ENCODE measurements at regions not wholly inside any gene's neighbourhood (a gene's known extent, or its start where the extent isn't known, plus 50 kb on each side); places are given as distances from the start of the nearest gene placed in this dataset.

GRCh38 chr10:83965473-83965872 is 173.8 kb upstream of the GHITM start:
- WGBS (ENCODE audit: missing lambda C conversion rate): 13% methylated on average over 2 of the region's 2 CpGs
- POLR2A ChIA-PET: no interaction called here
- H3K27ac ChIP-seq: no peak overlapping the region
- FAIRE-seq: no peak
- no peaks in the 10 kb centered on the region for H3K4me1 ChIP-seq
- H3K4me3 ChIP-seq: no peak overlapping the region
- H3K9me3 ChIP-seq: no peaks in the 10 kb centered on the region
- TF ChIP-seq HES2 (IDR thresholded peaks at IDR 0.05) (no peak), ATOH8 (CRISPR knock-in tag; IDR thresholded peaks at IDR 0.05; ENCODE audit: low read depth) (no peak), MAZ (IDR thresholded peaks at IDR 0.05; ENCODE audit: borderline replicate concordance, low read depth, low read length) (no peak), HEYL (CRISPR knock-in tag; IDR thresholded peaks at IDR 0.05) (no peak), TP53 (CRISPR knock-in tag; IDR thresholded peaks at IDR 0.05) (no peak), SMC3 (IDR thresholded peaks at IDR 0.05) (no peak), POLR2AphosphoS2 (conservative IDR thresholded peaks at IDR 0.05; ENCODE audit: low read length) (no peak), FOSL2 (IDR thresholded peaks at IDR 0.05) (no peak), FOSL2 (CRISPR knock-in tag; IDR thresholded peaks at IDR 0.05) (no peak), FOSB (CRISPR knock-in tag; IDR thresholded peaks at IDR 0.05) (no peak), BCL3 (IDR thresholded peaks at IDR 0.05) (no peak), HDAC2 (IDR thresholded peaks at IDR 0.05) (no peak), GATA3 (IDR thresholded peaks at IDR 0.05; ENCODE audit: borderline replicate concordance) (no peak), ZC3H11A (IDR thresholded peaks at IDR 0.05) (no peak), PHF8 (IDR thresholded peaks at IDR 0.05; ENCODE audit: borderline replicate concordance, low read depth) (no peak), POLR2A (IDR thresholded peaks at IDR 0.05; ENCODE audit: low read length) (no peak)
- no peak for ATAC-seq
- no peak overlapping the region for H3K4me2 ChIP-seq
- CTCF ChIA-PET: interaction anchor here (1.2 to 1.5 kb wide), 3 partner anchors 14 to 961 kb away, joined by 3 read pairs; no protein-coding TSS in a partner anchor
- DNase-seq (ENCODE audit: low read depth in 1 of 2, low spot score in 1 of 2): no peak

- Histone ChIP-seq H3K4me1 (no peaks in the 10 kb centered on the region), H3K9me3 (no peaks in the 10 kb centered on the region), H3K27ac (no peak overlapping the region), H3K4me3 (no peak overlapping the region), H3K4me2 (no peak overlapping the region)
- TF ChIP-seq MYC (IDR thresholded peaks at IDR 0.05; ENCODE audit: borderline replicate concordance, low read length) (no peak), ATOH8 (CRISPR knock-in tag; IDR thresholded peaks at IDR 0.05; ENCODE audit: low read depth) (no peak), HES2 (IDR thresholded peaks at IDR 0.05) (no peak), HMGXB4 (CRISPR knock-in tag; IDR thresholded peaks at IDR 0.05; ENCODE audit: borderline replicate concordance) (no peak), NFE2L2 (conservative IDR thresholded peaks at IDR 0.05; ENCODE audit: low read length) (no peak), BCL3 (IDR thresholded peaks at IDR 0.05) (no peak), EP300 (IDR thresholded peaks at IDR 0.05) (no peak), MAZ (IDR thresholded peaks at IDR 0.05; ENCODE audit: borderline replicate concordance, low read depth, low read length) (no peak), KDM5A (IDR thresholded peaks at IDR 0.05) (no peak), HOXB5 (CRISPR knock-in tag; IDR thresholded peaks at IDR 0.05) (no peak), E2F6 (IDR thresholded peaks at IDR 0.05; ENCODE audit: borderline replicate concordance, low read depth) (no peak), SMC3 (IDR thresholded peaks at IDR 0.05) (no peak), ZNF302 (CRISPR knock-in tag; IDR thresholded peaks at IDR 0.05) (no peak), HDAC2 (IDR thresholded peaks at IDR 0.05) (no peak), CTCF (IDR thresholded peaks at IDR 0.05) (no peak), HOXA7 (CRISPR knock-in tag; IDR thresholded peaks at IDR 0.05) (no peak), BHLHE40 (IDR thresholded peaks at IDR 0.05; ENCODE audit: low read depth, low read length) (no peak)
- no peak for FAIRE-seq
- CTCF ChIA-PET: no interaction called here
- 6% methylated on average over 3 of the region's 4 CpGs for WGBS (ENCODE audit: missing lambda C conversion rate)
- no peak for DNase-seq (ENCODE audit: low read depth in 1 of 2, low spot score in 1 of 2)
- POLR2A ChIA-PET: no interaction called here
- ATAC-seq: no peak
Observed at GRCh38 chr10:83968052-83968451, 171.3 kb upstream of the GHITM start.

Data from A549 (cell line).